Panc1 (cell line): ENCODE measurements at regions not wholly inside any gene's neighbourhood (a gene's known extent, or its start where the extent isn't known, plus 50 kb on each side); places are given as distances from the start of the nearest gene placed in this dataset.

Experiments used
- ATAC-seq: fragments of 200-7000 bp; cut with Tn5 transposase; 2 replicates; pipeline ENCODE4 v1.9.1; 2020; ENCODE audit warnings: mild to moderate bottlenecking, moderate library complexity
- BruUV-seq: library from RNA; stranded (reverse); fragments of 400-500 nt; replicated peaks from 2 replicates; lab custom pipeline; 2021; lab: Mats Ljungman, UMichigan
- CTCF ChIA-PET: fragments of 300-600 bp; sonication (Branson Sonifier 250); formaldehyde crosslinking; loops from one replicate; lab custom pipeline; 2022; ENCODE audit warnings: antibody characterized with exemption; lab: Charles Lee
- POLR2A ChIA-PET: fragments of 300-600 bp; sonication (Branson Sonifier 250); formaldehyde crosslinking; loops from one replicate; lab custom pipeline; 2022; ENCODE audit warnings: antibody characterized with exemption; lab: Charles Lee
- DNase-seq: peaks from one replicate; pipeline ENCODE4 v3.0.0-alpha.2; 2010; ENCODE audit warnings: low read depth, low spot score
- H3K27ac ChIP-seq: 2 replicates; pipeline ENCODE4 v1.5.1; 2011; ENCODE audit warnings: mild to moderate bottlenecking, low read length, inconsistent platforms
- H3K27me3 ChIP-seq: fragments of 200-500 bp; sonication (Bioruptor generic); 2 replicates; pipeline ENCODE4 v1.6.0; 2014; ENCODE audit warnings: low read length, inconsistent platforms; ENCODE audit not compliant: control insufficient read depth, insufficient read depth
- H3K36me3 ChIP-seq: fragments of 200-500 bp; sonication (Bioruptor generic); 2 replicates; pipeline ENCODE4 v1.5.1; 2014; ENCODE audit warnings: inconsistent platforms, mild to moderate bottlenecking, low read length, moderate library complexity; ENCODE audit not compliant: control insufficient read depth, insufficient read depth
- H3K4me1 ChIP-seq: 2 replicates; pipeline ENCODE4 v1.5.1; 2011; ENCODE audit warnings: inconsistent platforms, mild to moderate bottlenecking, low read length, moderate library complexity; ENCODE audit not compliant: control insufficient read depth, insufficient read depth
- H3K4me3 ChIP-seq, 2 experiments: 2 replicates each; pipeline ENCODE4 v1.5.1; 2011 to 2012; ENCODE audit warnings: low read depth in 2 of 2, low read length in 2 of 2, mild to moderate bottlenecking in 2 of 2, inconsistent platforms in 1 of 2, moderate library complexity in 1 of 2
- H3K9me3 ChIP-seq: fragments of 200-500 bp; sonication (Bioruptor generic); 2 replicates; pipeline ENCODE4 v1.5.1; 2014; ENCODE audit warnings: low read depth, mild to moderate bottlenecking, inconsistent platforms, low read length, moderate library complexity; ENCODE audit not compliant: control insufficient read depth, insufficient read depth
- POLR2AphosphoS5 ChIP-seq: IDR thresholded peaks from 2 replicates; pipeline ENCODE4 v1.6.1; 2012; ENCODE audit warnings: mild to moderate bottlenecking, low read depth, low read length, moderate library complexity
- SIN3A ChIP-seq: IDR thresholded peaks from 2 replicates; pipeline ENCODE4 v1.6.1; 2012; ENCODE audit warnings: low read depth, mild to moderate bottlenecking, low read length, moderate library complexity, borderline replicate concordance; ENCODE audit not compliant: insufficient read depth
- TCF7L2 ChIP-seq: IDR thresholded peaks from 2 replicates; pipeline ENCODE4 v1.6.1; 2011; ENCODE audit warnings: mild to moderate bottlenecking, low read depth, low read length, inconsistent platforms
- in situ Hi-C: cut with HindIII; loops from 2 replicates; pipeline ENCODE4 v1.10.0; 2016; ENCODE audit warnings: low sequenced_read_pairs, low pct_unique_long_range_greater_than_20kb
- intact Hi-C: fragments of 100-400 bp; cut with micrococcal nuclease; formaldehyde crosslinking; loops from one replicate; pipeline ENCODE4 v1.10.0; 2022; ENCODE audit not compliant: unreplicated experiment
- TF ChIP-seq, protein P1 (sequence below): fragments of 450-650 bp; IDR thresholded peaks from 2 replicates; pipeline ENCODE4 v1.5.1; 2017; ENCODE audit warnings: mild to moderate bottlenecking
- TF ChIP-seq, protein P2 (sequence below), 2 experiments: IDR thresholded peaks; 2 replicates each; pipeline ENCODE4 v1.6.1; 2011 to 2012; ENCODE audit warnings: low read depth in 2 of 2, control low read depth in 1 of 2, low read length in 1 of 2, mild to moderate bottlenecking in 1 of 2, moderate library complexity in 1 of 2; ENCODE audit not compliant: insufficient read depth in 1 of 2

DNA sequence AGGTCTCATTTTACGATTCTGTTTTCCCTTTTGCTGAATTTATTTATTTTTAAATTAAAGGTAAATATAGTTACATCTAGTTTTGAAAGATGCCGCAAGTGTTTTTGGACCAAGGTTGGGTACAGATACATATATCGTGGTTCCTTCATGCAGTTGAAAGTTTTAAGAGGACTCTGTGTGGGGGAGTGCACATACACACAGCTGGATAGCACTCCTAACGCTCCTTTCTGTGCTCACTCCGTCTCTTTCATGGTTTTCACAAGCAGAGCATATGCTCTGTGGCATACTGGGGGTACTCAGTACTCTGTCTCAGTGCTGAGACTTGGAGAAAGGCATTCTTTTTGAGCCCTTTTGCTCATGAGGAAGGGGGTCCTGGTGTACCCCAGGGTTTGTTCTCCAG is 307.5 kb downstream of the DOCK8 start:
- Histone ChIP-seq H3K4me3 (no peak overlapping the region), H3K4me1 (peaks cover 5% of the 10 kb centered on the region; the same call in 1 of the 2 replicates), H3K9me3 (no peaks in the 10 kb centered on the region), H3K27ac (no peak overlapping the region), H3K36me3 (no peaks in the 10 kb centered on the region), H3K27me3 (no peaks in the 10 kb centered on the region)
- intact Hi-C loops, result no loop called here
- DNase-seq (no peak), ATAC-seq (no peak)
- CTCF ChIA-PET, result no interaction called here
- no TSS peak for BruUV-seq
- TF ChIP-seq, protein P1, sequence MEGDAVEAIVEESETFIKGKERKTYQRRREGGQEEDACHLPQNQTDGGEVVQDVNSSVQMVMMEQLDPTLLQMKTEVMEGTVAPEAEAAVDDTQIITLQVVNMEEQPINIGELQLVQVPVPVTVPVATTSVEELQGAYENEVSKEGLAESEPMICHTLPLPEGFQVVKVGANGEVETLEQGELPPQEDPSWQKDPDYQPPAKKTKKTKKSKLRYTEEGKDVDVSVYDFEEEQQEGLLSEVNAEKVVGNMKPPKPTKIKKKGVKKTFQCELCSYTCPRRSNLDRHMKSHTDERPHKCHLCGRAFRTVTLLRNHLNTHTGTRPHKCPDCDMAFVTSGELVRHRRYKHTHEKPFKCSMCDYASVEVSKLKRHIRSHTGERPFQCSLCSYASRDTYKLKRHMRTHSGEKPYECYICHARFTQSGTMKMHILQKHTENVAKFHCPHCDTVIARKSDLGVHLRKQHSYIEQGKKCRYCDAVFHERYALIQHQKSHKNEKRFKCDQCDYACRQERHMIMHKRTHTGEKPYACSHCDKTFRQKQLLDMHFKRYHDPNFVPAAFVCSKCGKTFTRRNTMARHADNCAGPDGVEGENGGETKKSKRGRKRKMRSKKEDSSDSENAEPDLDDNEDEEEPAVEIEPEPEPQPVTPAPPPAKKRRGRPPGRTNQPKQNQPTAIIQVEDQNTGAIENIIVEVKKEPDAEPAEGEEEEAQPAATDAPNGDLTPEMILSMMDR, result no peak
- no peak for TF ChIP-seq TCF7L2
- TF ChIP-seq POLR2AphosphoS5, result no peak
- POLR2A ChIA-PET, result no interaction called here
- in situ Hi-C loops, result no loop called here

DNA sequence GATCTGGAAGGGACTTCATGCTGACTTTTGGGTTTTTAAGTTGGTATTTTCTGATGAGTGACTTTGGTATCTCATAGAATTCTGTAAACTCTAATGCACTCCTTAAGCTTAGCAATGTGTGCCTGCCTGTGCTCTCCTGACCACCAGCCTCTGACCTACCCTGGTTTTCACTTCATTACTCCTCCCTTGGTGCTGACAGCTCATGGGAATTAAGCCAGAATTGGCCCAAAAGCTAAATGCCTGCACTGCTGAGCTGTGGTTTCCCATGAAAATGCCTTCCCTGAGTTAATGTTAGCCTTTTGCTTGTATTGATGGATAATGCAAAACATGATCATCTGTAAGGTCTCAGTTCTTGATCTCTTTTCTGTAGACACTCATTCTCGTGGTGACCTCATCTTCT is 308.0 kb downstream of the DOCK8 start:
- H3K4me3 ChIP-seq, result no peak overlapping the region
- no peaks in the 10 kb centered on the region for H3K9me3 ChIP-seq
- H3K27ac ChIP-seq, result no peak overlapping the region
- in situ Hi-C loops (no loop called here), intact Hi-C loops (no loop called here)
- TF ChIP-seq, protein P2, sequence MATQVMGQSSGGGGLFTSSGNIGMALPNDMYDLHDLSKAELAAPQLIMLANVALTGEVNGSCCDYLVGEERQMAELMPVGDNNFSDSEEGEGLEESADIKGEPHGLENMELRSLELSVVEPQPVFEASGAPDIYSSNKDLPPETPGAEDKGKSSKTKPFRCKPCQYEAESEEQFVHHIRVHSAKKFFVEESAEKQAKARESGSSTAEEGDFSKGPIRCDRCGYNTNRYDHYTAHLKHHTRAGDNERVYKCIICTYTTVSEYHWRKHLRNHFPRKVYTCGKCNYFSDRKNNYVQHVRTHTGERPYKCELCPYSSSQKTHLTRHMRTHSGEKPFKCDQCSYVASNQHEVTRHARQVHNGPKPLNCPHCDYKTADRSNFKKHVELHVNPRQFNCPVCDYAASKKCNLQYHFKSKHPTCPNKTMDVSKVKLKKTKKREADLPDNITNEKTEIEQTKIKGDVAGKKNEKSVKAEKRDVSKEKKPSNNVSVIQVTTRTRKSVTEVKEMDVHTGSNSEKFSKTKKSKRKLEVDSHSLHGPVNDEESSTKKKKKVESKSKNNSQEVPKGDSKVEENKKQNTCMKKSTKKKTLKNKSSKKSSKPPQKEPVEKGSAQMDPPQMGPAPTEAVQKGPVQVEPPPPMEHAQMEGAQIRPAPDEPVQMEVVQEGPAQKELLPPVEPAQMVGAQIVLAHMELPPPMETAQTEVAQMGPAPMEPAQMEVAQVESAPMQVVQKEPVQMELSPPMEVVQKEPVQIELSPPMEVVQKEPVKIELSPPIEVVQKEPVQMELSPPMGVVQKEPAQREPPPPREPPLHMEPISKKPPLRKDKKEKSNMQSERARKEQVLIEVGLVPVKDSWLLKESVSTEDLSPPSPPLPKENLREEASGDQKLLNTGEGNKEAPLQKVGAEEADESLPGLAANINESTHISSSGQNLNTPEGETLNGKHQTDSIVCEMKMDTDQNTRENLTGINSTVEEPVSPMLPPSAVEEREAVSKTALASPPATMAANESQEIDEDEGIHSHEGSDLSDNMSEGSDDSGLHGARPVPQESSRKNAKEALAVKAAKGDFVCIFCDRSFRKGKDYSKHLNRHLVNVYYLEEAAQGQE (IDR thresholded peaks at IDR 0.05; ENCODE audit: insufficient read depth in 1 of 2, low read depth in 2 of 2, low read length in 1 of 2), result no peak
- TF ChIP-seq SIN3A, result no peak
- CTCF ChIA-PET, result no interaction called here
- peaks cover 5% of the 10 kb centered on the region; the same call in 1 of the 2 replicates for H3K4me1 ChIP-seq
- POLR2A ChIA-PET, result no interaction called here
- ATAC-seq (no peak), DNase-seq (no peak)
- no peaks in the 10 kb centered on the region for H3K36me3 ChIP-seq
- no peaks in the 10 kb centered on the region for H3K27me3 ChIP-seq
- no TSS peak for BruUV-seq

DNA sequence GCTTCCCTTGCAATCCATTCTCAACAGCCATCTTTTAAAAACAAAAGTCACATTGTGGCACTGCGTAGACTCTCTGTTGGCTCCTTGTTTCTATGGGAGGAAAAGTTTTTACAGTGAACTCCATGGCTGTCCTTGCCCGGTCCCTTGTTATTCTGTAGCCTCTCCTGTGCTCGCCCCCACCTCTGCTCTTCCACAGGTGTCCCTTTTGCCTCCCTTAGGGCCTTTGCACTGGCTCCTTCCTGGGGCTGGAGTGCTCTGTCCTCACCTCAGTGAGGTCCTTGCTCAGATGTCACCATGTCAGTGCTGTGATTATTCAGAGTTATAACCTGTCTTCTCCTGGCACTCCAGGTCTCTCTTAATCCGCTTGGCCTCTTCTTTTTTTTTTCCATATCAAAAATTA is 308.8 kb downstream of the DOCK8 start:
- DNase-seq (no peak), ATAC-seq (no peak)
- ChIA-PET POLR2A (no interaction called here), CTCF (no interaction called here)
- Histone ChIP-seq H3K27me3 (no peaks in the 10 kb centered on the region), H3K27ac (no peak overlapping the region), H3K4me3 (no peak overlapping the region), H3K9me3 (no peaks in the 10 kb centered on the region), H3K36me3 (no peaks in the 10 kb centered on the region), H3K4me1 (peaks cover 5% of the 10 kb centered on the region; the same call in 1 of the 2 replicates)
- in situ Hi-C loops, result no loop called here
- no TSS peak for BruUV-seq
- no peak for TF ChIP-seq POLR2AphosphoS5
- no peak for TF ChIP-seq SIN3A
- TF ChIP-seq, protein P2 (IDR thresholded peaks at IDR 0.05; ENCODE audit: insufficient read depth in 1 of 2, low read depth in 2 of 2, low read length in 1 of 2), result no peak
- TF ChIP-seq, protein P1, result no peak
- TF ChIP-seq TCF7L2, result no peak
- intact Hi-C loops, result no loop called here
